HepG2 (cell line): ENCODE measurements at regions not wholly inside any gene's neighbourhood (a gene's known extent, or its start where the extent isn't known, plus 50 kb on each side); places are given as distances from the start of the nearest gene placed in this dataset.

Source experiments
- ATAC-seq: fragments of 200-7000 bp; cut with Tn5 transposase; 3 replicates; pipeline ENCODE4 v1.9.1; 2020; ENCODE audit warnings: mild to moderate bottlenecking, moderate library complexity
- BruUV-seq: library from RNA; stranded (reverse); fragments of 400-500 nt; replicated peaks from 2 replicates; lab custom pipeline; 2021; lab: Mats Ljungman, UMichigan
- CTCF ChIA-PET: fragments of 300-600 bp; formaldehyde crosslinking; extraction: SDS; loops from one replicate; lab custom pipeline; 2021; ENCODE audit warnings: low total read pairs, inconsistent platforms, low intra/inter-chr PET ratio; lab: Yijun Ruan, JAX
- POLR2A ChIA-PET: fragments of 350-600 bp; sonication (Branson Sonifier 250); formaldehyde crosslinking; loops from one replicate; lab custom pipeline; 2020; ENCODE audit warnings: antibody characterized with exemption, inconsistent platforms; lab: Yijun Ruan, JAX
- DNase-seq: peaks from one replicate; pipeline ENCODE4 v3.0.0-alpha.2; 2015; ENCODE audit warnings: low spot score
- FAIRE-seq: peaks from 3 replicates; lab custom pipeline; 2011; peaks lifted over from hg19 to GRCh38; lab: Jason Lieb, UNC
- H2AFZ ChIP-seq: one replicate; pipeline ENCODE4 v1.6.1; 2011; ENCODE audit warnings: low read length, inconsistent platforms
- H3K27ac ChIP-seq: fragments of 300-600 bp; 3 replicates; pipeline ENCODE4 v1.8.0; 2011; ENCODE audit warnings: mixed run types, mild to moderate bottlenecking, mixed read lengths, low read length, inconsistent platforms; ENCODE audit not compliant: insufficient read depth; ENCODE audit errors: extremely low read length
- H3K27me3 ChIP-seq, 2 experiments: fragments of 200-600 bp in 1 of 2; 2 replicates in 1 of 2; 3 replicates in 1 of 2; pipeline versions ENCODE4 v1.6.0 to v1.8.0; 2011; ENCODE audit warnings: low read length in 2 of 2, mild to moderate bottlenecking in 2 of 2, moderate library complexity in 2 of 2, inconsistent platforms in 1 of 2; ENCODE audit not compliant: insufficient read depth in 2 of 2, control insufficient read depth in 1 of 2
- H3K36me3 ChIP-seq, 2 experiments: fragments of 200-600 bp in 1 of 2; replicated peaks in 1 of 2; 2 replicates in 1 of 2; 3 replicates in 1 of 2; pipeline versions ENCODE4 v1.5.1 to v1.8.0; 2011; ENCODE audit warnings: low read length in 2 of 2, inconsistent platforms in 1 of 2; ENCODE audit not compliant: insufficient read depth in 2 of 2, control insufficient read depth in 1 of 2
- H3K4me1 ChIP-seq: 2 replicates; pipeline ENCODE4 v1.5.1; 2012; ENCODE audit warnings: low read length, inconsistent platforms; ENCODE audit not compliant: insufficient read depth
- H3K4me2 ChIP-seq: 2 replicates; pipeline ENCODE4 v1.6.0; 2011; ENCODE audit warnings: low read depth, low read length, inconsistent platforms
- H3K4me3 ChIP-seq, 3 experiments: fragments of 200-600 bp in 1 of 3; sonication (generic), shearing (Covaris generic) in 1 of 3; replicated peaks in 1 of 3; 2 replicates each; pipeline ENCODE4 v1.5.1; 2011 to 2016; ENCODE audit warnings: low read length in 3 of 3, inconsistent platforms in 2 of 3, low read depth in 2 of 3, mild to moderate bottlenecking in 2 of 3, control low read depth in 1 of 3, mixed read lengths in 1 of 3; ENCODE audit not compliant: insufficient read depth in 1 of 3
- H3K79me2 ChIP-seq: one replicate; pipeline ENCODE4 v1.6.1; 2011; ENCODE audit warnings: low read length, inconsistent platforms; ENCODE audit not compliant: insufficient read depth
- H3K9ac ChIP-seq: 2 replicates; pipeline ENCODE4 v1.6.0; 2011; ENCODE audit warnings: mild to moderate bottlenecking, low read depth, low read length, inconsistent platforms; ENCODE audit not compliant: insufficient read depth
- H3K9me3 ChIP-seq: 2 replicates; pipeline ENCODE4 v1.5.1; 2012; ENCODE audit warnings: mild to moderate bottlenecking, low read length
- H4K20me1 ChIP-seq: 2 replicates; pipeline ENCODE4 v1.6.0; 2011; ENCODE audit warnings: inconsistent platforms, mild to moderate bottlenecking, low read length, moderate library complexity; ENCODE audit not compliant: insufficient read depth
- EEA1 ChIP-seq: sonication (generic); formaldehyde crosslinking; IDR thresholded peaks from 2 replicates; pipeline ENCODE4 v1.5.1; 2020; ENCODE audit warnings: mild to moderate bottlenecking, missing genetic modification reagents, borderline replicate concordance
- GTF2F1 ChIP-seq: fragments of 150-350 bp; IDR thresholded peaks from 2 replicates; pipeline ENCODE4 v1.6.1; 2014; ENCODE audit warnings: low read length
- MED13 ChIP-seq: sonication (generic); formaldehyde crosslinking; IDR thresholded peaks from 2 replicates; pipeline ENCODE4 v1.5.0; 2020; ENCODE audit warnings: missing genetic modification reagents
- MEIS2 ChIP-seq: sonication (generic); formaldehyde crosslinking; IDR thresholded peaks from 2 replicates; pipeline ENCODE4 v1.9.0; 2021; ENCODE audit warnings: mild to moderate bottlenecking, missing genetic modification reagents
- NFIB ChIP-seq: sonication (generic); formaldehyde crosslinking; IDR thresholded peaks from 2 replicates; pipeline ENCODE4 v1.9.0; 2021; ENCODE audit warnings: missing genetic modification reagents, mild to moderate bottlenecking, borderline replicate concordance
- PAWR ChIP-seq: sonication (generic); formaldehyde crosslinking; IDR thresholded peaks from 2 replicates; pipeline ENCODE4 v1.4.0; 2020; ENCODE audit warnings: missing genetic modification reagents, mild to moderate bottlenecking, borderline replicate concordance
- TEAD3 ChIP-seq: optimal IDR thresholded peaks from 2 replicates; pipeline ENCODE3; 2016; ENCODE audit warnings: borderline replicate concordance
- THRA ChIP-seq: sonication (generic); formaldehyde crosslinking; IDR thresholded peaks from 2 replicates; pipeline ENCODE4 v1.4.0; 2020; ENCODE audit warnings: missing genetic modification reagents, borderline replicate concordance
- ZNF572 ChIP-seq: sonication (generic); formaldehyde crosslinking; IDR thresholded peaks from 2 replicates; pipeline ENCODE4 v1.5.1; 2020; ENCODE audit warnings: mild to moderate bottlenecking, missing genetic modification reagents
- ZNF577 ChIP-seq: sonication (generic); formaldehyde crosslinking; IDR thresholded peaks from 2 replicates; pipeline ENCODE4 v1.4.0; 2020; ENCODE audit warnings: mild to moderate bottlenecking, low read depth, missing genetic modification reagents, borderline replicate concordance
- ZNF713 ChIP-seq: sonication (generic); formaldehyde crosslinking; IDR thresholded peaks from 2 replicates; pipeline ENCODE4 v1.4.0; 2020; ENCODE audit warnings: mild to moderate bottlenecking, missing genetic modification reagents
- ZNF883 ChIP-seq: sonication (generic); formaldehyde crosslinking; IDR thresholded peaks from 2 replicates; pipeline ENCODE4 v1.5.1; 2020; ENCODE audit warnings: mild to moderate bottlenecking, missing genetic modification reagents; ENCODE audit errors: not compliant biosample characterization
- WGBS: methylation state at CpG from one replicate; pipeline ENCODE4 v1.1.6; 2017; ENCODE audit warnings: low lambda C conversion rate; 5-methylcytosine and 5-hydroxymethylcytosine counted together
- in situ Hi-C: cut with HindIII; loops from 2 replicates; pipeline ENCODE4 v1.10.0; 2017; ENCODE audit warnings: low pct_unique_long_range_greater_than_20kb; ENCODE audit not compliant: extremely low pct_ligation_motif_present
- intact Hi-C: fragments of 100-400 bp; cut with micrococcal nuclease; formaldehyde crosslinking; loops from one replicate; pipeline ENCODE4 v1.10.0; 2022; ENCODE audit not compliant: unreplicated experiment
- TF ChIP-seq, protein P1 (sequence below): sonication (generic); formaldehyde crosslinking; IDR thresholded peaks from 2 replicates; pipeline ENCODE4 v1.4.0; 2020; ENCODE audit warnings: missing genetic modification reagents, borderline replicate concordance

- DNase-seq (no peak), ATAC-seq (no peak), FAIRE-seq (no peak)
- Histone ChIP-seq H3K79me2 (no peaks in the 10 kb centered on the region), H3K4me2 (no peak overlapping the region), H3K4me3 (no peak overlapping the region), H3K4me1 (peaks cover 33% of the 10 kb centered on the region), H3K36me3 (no peaks in the 10 kb centered on the region), H4K20me1 (no peaks in the 10 kb centered on the region), H3K27ac (no peak overlapping the region), H2AFZ (no peak overlapping the region), H3K27me3 (peaks cover 0 to 4% of the 10 kb centered on the region in 2 experiments; a peak in 1 of 5 replicates), H3K9ac (no peak overlapping the region), H3K9me3 (no peaks in the 10 kb centered on the region)
- POLR2A ChIA-PET = no interaction called here
- intact Hi-C loops (no loop called here), in situ Hi-C loops (no loop called here)
- no TSS peak for BruUV-seq
- WGBS = 0% methylated on average over 2 of the region's 2 CpGs
- CTCF ChIA-PET = no interaction called here
- TF ChIP-seq NFIB = no peak
- no peak for TF ChIP-seq TEAD3
- TF ChIP-seq ZNF883 = no peak
- TF ChIP-seq ZNF572 (CRISPR knock-in tag) = no peak
- TF ChIP-seq EEA1 (CRISPR knock-in tag) = no peak
- TF ChIP-seq THRA (CRISPR knock-in tag) = no peak
- no peak for TF ChIP-seq MEIS2 (CRISPR knock-in tag)
- TF ChIP-seq, protein P1, sequence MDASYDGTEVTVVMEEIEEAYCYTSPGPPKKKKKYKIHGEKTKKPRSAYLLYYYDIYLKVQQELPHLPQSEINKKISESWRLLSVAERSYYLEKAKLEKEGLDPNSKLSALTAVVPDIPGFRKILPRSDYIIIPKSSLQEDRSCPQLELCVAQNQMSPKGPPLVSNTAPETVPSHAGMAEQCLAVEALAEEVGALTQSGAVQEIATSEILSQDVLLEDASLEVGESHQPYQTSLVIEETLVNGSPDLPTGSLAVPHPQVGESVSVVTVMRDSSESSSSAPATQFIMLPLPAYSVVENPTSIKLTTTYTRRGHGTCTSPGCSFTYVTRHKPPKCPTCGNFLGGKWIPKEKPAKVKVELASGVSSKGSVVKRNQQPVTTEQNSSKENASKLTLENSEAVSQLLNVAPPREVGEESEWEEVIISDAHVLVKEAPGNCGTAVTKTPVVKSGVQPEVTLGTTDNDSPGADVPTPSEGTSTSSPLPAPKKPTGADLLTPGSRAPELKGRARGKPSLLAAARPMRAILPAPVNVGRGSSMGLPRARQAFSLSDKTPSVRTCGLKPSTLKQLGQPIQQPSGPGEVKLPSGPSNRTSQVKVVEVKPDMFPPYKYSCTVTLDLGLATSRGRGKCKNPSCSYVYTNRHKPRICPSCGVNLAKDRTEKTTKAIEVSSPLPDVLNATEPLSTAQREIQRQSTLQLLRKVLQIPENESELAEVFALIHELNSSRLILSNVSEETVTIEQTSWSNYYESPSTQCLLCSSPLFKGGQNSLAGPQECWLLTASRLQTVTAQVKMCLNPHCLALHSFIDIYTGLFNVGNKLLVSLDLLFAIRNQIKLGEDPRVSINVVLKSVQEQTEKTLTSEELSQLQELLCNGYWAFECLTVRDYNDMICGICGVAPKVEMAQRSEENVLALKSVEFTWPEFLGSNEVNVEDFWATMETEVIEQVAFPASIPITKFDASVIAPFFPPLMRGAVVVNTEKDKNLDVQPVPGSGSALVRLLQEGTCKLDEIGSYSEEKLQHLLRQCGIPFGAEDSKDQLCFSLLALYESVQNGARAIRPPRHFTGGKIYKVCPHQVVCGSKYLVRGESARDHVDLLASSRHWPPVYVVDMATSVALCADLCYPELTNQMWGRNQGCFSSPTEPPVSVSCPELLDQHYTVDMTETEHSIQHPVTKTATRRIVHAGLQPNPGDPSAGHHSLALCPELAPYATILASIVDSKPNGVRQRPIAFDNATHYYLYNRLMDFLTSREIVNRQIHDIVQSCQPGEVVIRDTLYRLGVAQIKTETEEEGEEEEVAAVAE = no peak
- TF ChIP-seq ZNF577 (CRISPR knock-in tag) = no peak
- TF ChIP-seq PAWR (CRISPR knock-in tag) = no peak
- TF ChIP-seq ZNF713 (CRISPR knock-in tag) = no peak
- no peak for TF ChIP-seq MED13
- TF ChIP-seq GTF2F1 = no peak
Observed at GRCh38 chr12:92509156-92509738, 193.5 kb upstream of the PLEKHG7 start.
